Esophagus muscularis mucosa (tissue), 3 donors: ENCODE measurements at regions not wholly inside any gene's neighbourhood (a gene's known extent, or its start where the extent isn't known, plus 50 kb on each side); places are given as distances from the start of the nearest gene placed in this dataset.

ENCODE experiments used
- CTCF ChIP-seq, 3 experiments: fragments of 200-600 bp in 2 of 3; fragments of 450-650 bp in 1 of 3; sonication (generic) in 2 of 3; IDR thresholded peaks; one replicate each; pipeline ENCODE4 v1.5.1; 2017 to 2019; ENCODE audit warnings: antibody characterized with exemption in 3 of 3, mild to moderate bottlenecking in 2 of 3, moderate library complexity in 1 of 3
- POLR2A ChIP-seq: fragments of 450-650 bp; IDR thresholded peaks from one replicate; pipeline ENCODE4 v1.6.1; 2017; ENCODE audit warnings: antibody characterized with exemption, moderate library complexity, mild to moderate bottlenecking, low read depth
- POLR2AphosphoS5 ChIP-seq, 2 donors: sonication (generic); formaldehyde crosslinking; IDR thresholded peaks; one replicate each; pipeline ENCODE4 v1.6.1; 2017; ENCODE audit warnings: antibody characterized with exemption in 2 of 2

- TF ChIP-seq POLR2A (no peak), POLR2AphosphoS5 (IDR thresholded peaks at IDR 0.05) (no peak), CTCF (IDR thresholded peaks at IDR 0.05) (no peak)
These were observed 123.7 kb downstream of the UFM1 start for GRCh38 chr13:38473305-38473704.
